NCI-H69 (cell line): ENCODE measurements at regions not wholly inside any gene's neighbourhood (a gene's known extent, or its start where the extent isn't known, plus 50 kb on each side); places are given as distances from the start of the nearest gene placed in this dataset.
A peak's percentile ranks its signal among the peaks of the same experiment; 100 is the strongest.

Source experiments
- DNase-seq: peaks from one replicate; lab custom pipeline; 2025; lab: John Stamatoyannopoulos, UW

DNA sequence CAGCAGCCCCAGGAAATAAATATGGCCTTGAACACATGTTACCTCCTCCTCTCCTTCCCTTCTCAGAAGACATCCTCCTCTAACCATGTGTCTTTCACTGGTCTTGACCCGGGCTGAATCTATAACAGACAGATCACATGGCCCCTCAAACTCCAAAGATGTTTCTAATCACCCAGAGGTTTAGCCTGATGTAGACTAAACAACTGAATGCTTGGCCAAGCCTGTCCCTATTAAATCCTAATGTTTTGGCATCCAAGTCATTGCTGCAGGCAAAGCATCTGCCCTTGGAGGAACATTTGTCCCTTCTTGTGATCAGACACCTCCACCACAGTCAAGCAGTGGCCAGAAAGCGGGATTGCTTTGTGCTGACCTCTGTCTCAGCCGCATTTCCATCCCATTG lies 65.5 kb downstream of the ANKRD60 start:
- no peak for DNase-seq

- no peak for DNase-seq
These were observed 67.3 kb downstream of the ANKRD60 start for GRCh38 chr20:58161192-58161591.

DNA sequence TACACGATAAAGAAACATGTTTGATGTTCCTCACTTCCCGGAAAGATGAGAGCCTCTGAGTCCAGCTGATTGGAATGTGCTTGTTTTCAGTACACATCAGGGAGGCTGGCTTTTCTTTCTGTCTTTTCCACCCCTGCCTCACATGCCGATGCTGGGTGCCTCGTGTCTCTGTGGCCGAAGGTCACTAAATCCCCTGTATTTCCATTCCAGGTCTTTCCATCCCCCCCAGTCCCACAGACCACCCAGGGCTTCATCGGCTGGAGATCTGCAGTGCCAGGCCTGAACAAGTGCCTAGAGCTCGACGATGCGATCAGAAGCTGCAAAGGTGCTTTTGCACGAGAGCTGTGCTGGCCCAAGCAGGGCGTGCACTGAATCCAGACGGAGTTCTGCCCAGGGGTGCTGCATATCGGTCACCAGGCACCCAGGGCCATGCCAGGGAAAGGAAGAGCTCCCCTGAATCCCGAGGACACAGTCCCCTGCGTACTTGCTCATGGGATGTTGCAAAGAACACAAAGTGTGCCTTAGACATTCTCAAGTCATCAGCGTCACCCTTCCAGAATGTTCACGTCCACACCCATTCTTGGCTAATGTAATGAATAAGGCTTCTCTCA lies 67.9 kb downstream of the ANKRD60 start:
- DNase-seq = no peak

DNA sequence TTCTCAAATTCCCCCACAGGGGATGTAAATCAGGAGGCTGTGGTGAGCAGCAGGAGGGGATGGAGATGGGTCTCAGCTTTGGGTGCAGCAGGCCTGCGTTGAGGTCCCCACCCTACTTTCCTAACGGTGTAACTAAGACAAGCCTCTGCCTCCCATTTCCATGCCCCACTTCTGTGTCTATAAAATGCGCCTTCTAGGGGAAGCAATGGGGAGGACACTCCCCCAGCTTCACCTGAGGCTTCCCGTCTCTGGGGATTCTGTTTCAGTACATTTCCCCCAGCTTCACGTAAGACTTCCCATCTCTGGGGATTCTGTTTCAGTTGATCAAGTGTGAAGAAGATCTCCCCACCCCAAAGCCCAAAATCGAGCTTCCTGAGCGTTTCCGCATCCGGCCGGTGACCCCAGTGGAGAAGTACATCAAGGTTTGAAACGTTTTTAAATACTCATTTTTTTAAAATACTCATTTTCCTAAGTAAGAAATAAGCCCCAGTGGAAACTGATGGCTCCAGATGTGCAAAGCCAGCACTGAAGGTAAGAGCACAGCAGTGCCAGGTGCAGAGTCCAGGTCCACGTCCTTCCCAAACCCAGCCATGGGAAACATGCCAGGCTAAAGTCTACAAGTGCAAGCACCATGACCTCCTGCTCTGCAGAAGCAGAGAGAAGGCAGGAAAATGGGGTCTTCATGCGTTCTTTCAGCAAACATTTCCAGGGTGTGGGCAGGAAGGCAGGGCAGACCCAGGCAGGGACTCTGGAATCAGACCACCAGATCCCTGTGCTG lies 73.1 kb downstream of the ANKRD60 start:
- DNase-seq = peak; percentile 2

- no peak for DNase-seq
These were observed 74.3 kb downstream of the ANKRD60 start for GRCh38 chr20:58154113-58154512.

GRCh38 chr20:58153121-58153520 lies 75.3 kb downstream of the ANKRD60 start:
- no peak for DNase-seq

DNA sequence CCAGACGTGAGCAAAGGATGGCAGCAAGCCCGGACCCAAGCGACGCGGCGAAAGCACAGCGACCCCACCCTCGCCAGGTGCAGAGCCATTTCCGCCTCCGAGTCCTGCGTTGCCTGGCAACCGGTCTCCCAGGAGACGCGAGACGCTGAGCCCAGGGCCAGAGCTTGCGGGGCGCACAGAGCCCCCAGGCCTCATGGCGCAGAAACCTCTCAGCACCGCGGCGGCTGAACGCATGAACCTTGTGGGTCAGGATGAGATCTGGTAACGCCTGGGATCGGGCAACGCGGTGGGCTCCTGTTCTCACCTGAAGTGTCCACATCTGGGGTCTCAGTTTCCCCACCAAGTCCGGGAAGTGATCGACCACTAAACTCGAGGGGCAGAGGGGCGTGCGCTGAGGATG lies 77.7 kb downstream of the ANKRD60 start:
- peak; percentile 93 for DNase-seq

- peak; percentile 47 for DNase-seq
These were observed 78.9 kb downstream of the ANKRD60 start for GRCh38 chr20:58149437-58150091.

DNA sequence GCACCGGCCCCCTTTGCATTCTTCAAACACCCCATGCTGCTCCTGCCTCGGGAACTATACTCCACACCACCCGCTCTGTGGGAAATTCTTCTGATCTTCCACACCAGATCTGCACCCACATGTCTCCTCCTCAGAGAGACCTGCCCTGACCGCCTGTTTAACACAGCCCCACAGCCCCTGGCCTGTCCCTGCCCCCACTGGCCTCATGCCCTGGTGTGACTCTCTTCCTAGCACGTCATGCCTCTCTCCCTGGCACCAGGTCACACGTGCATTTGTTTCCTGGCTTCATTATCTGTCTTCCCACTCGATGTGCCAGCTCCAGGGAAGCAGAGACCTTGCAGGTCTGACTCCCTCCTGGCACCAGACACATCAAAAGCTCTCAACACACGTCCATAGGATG lies 79.6 kb downstream of the ANKRD60 start:
- DNase-seq = no peak

GRCh38 chr20:58147628-58148370 lies 80.7 kb downstream of the ANKRD60 start:
- no peak for DNase-seq

DNA sequence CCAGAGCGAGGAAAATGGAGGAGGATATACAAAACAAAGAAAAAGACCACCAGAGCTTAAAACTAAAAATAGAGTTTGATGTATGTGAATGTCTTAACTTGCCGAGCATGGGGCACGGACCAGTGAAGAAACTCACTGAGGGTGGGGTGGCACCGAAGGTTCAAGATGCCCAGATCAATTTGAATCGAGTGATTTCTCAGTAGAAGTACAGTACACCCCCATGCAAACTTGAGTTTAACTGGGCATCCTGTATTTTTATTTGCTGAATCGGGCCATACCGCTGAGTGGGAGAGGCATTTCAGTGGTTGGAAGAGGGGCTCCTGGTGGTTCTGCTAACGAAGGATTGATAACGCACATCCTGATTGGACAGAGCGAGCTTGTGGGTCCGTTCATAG lies 81.7 kb downstream of the ANKRD60 start:
- DNase-seq = no peak

DNA sequence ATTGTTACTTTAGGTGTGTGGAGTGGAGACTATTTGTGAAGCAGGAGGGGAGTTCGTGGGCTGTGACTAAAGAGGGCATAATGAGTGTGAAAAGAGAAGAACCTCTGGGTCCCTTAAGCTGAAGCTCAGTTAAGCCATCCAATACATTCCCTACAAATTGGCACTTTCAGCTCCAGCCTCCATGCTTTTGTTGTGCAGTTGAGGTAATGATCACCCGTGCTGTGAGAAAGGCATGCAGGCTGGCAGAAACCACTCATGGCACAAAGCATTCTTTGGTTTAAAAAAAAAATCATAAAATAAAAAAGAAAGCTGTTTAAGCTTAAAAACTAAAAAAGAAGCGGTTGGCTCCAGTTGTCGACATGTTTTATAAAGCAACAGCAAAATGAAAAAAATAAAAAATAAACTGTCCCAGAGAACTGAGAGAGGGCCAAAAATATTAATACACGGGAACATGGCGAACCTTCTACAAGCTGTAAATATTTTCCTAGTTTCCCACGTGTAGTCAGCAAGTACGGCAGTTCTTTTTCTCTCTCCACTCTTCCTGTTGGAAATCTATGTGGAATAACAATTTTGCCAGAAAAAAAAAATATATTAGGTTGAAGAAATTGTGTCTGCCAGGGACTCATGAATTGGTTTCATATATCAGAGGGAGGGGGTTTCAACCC lies 82.2 kb downstream of the ANKRD60 start:
- peak; percentile 10 for DNase-seq

- DNase-seq = peak; percentile 10
These were observed 82.9 kb downstream of the ANKRD60 start for GRCh38 chr20:58145506-58146080.

DNA sequence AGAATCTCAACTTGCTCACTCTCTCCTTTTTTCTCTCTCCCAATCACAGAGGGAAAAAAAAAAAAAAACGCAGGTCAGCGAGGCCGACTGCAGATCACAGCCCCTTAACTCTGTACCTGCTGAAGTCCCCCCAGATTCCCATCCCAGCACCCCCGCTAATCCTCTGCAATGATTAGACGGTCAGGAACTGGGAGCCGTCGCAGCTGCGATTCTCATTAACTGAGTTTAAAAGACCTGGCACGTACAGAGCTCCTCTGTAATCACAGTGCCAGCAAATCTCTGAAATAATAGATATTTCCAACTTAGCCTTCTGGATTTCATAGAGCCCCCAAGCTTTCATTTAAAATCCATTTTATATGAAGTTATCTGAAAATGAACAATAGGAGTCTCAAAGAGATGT lies 84.4 kb downstream of the ANKRD60 start:
- DNase-seq = no peak

- no peak for DNase-seq
These were observed 84.9 kb downstream of the ANKRD60 start for GRCh38 chr20:58143531-58143930.

DNA sequence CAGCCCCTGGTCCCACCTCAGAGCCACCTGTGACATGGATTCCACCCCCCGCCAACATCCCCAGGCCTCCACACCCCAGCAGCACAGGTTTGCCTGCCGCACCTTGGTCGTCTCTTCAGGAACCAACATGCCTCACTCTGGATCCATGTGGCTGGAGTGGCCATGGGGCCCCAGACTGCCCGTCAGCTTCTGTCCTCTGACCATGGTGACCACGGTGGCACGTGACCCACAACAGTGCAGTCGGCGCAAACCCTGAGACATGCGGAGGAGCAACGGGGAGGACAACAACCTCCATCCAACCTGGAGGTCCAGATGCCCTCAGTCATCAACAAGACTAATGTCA lies 85.6 kb downstream of the ANKRD60 start:
- no peak for DNase-seq

DNA sequence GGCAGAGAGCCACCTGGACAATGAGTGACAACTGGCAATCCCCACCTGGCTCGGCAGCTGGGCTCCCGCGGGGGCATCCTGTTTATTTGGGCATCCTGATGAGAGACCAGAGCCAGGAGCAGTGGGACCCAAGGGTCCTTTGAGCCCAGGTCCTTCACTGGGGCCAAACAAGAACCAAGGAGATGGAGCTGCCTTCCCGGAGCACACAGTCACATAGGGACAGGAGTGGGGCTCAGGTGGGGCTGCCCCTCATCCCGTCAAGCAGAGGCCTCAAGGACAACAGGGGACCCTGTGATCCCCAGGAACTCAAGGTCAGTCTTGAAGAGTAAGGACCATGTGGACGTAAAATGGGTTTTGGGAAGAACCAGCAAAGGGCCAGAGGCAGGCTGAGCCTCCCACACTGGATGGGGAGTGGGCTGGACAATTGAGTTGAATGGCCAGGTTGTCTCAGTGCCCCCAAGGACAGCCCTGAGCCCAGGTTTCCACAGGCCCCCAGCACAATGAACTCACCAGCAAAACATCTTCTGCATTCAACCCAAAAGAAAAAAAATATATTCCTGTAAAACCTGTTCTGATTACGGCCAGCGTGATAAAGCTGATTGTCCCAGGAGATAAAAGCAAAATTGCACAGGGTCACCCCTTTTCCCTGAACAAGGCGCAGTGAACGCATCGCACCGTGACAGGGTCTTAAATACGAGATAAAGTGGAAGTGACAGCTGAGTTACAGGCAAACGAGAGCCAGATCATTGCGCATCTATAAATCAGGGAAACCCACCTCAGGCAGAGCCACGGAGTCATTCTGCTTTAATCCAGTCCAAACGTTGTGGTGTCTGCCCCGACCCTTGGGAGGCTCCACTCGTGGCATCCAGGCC lies 86.2 kb downstream of the ANKRD60 start:
- no peak for DNase-seq

DNA sequence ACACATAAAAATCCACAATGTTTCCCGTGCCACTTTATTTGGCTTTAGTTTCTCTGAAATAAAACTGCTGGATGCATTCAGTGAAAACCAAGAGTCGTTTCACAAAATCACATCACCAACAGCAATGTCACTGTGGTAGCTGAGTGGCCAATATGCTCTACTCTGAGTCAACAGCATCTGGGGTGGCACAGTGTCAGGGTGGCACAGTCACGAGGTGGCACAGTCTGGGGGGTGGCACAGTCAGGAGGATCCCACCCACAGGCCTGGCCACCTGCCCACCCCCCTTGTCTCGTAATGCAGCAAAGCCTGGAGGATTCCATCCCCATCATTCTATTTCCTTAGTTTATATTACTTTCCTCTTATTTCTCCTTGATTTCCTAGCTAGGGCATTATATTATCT lies 87.0 kb downstream of the ANKRD60 start:
- no peak for DNase-seq

GRCh38 chr20:58140787-58141425 lies 87.5 kb downstream of the ANKRD60 start:
- DNase-seq = peak; percentile 18
